HCT116 (cell line): ENCODE measurements at regions not wholly inside any gene's neighbourhood (a gene's known extent, or its start where the extent isn't known, plus 50 kb on each side); places are given as distances from the start of the nearest gene placed in this dataset.

Experiments
- ATAC-seq: fragments of 200-7000 bp; cut with Tn5 transposase; 2 replicates; pipeline ENCODE4 v1.9.1; 2020; ENCODE audit warnings: mild to moderate bottlenecking, moderate library complexity
- BruUV-seq: library from RNA; stranded (reverse); fragments of 400-500 nt; replicated peaks from 2 replicates; lab custom pipeline; 2021; lab: Mats Ljungman, UMichigan
- CTCF ChIA-PET: fragments of 300-600 bp; sonication (Branson Sonifier 250); formaldehyde crosslinking; loops from one replicate; lab custom pipeline; 2021; ENCODE audit warnings: antibody characterized with exemption; lab: Charles Lee
- POLR2A ChIA-PET: fragments of 300-600, 350-600 bp; sonication (Branson Sonifier 250); formaldehyde crosslinking; loops from one replicate; lab custom pipeline; 2021; ENCODE audit warnings: antibody characterized with exemption; lab: Charles Lee
- RAD21 ChIA-PET, 2 experiments: fragments of 300-600 bp; sonication (Branson Sonifier 250); formaldehyde crosslinking; loops; one replicate each; lab custom pipeline; 2023; ENCODE audit warnings: low total read pairs in 2 of 2; ENCODE audit not compliant: uncharacterized antibody in 2 of 2, unreplicated experiment in 2 of 2, low non-redundant PET in 1 of 2; lab: Charles Lee
- DNase-seq: peaks from one replicate; pipeline ENCODE4 v3.0.0-alpha.2; 2010; ENCODE audit warnings: low read depth, low spot score
- H2AFZ ChIP-seq: fragments of 200-600 bp; shearing (Covaris generic), sonication (generic); 2 replicates; pipeline ENCODE4 v1.6.1; 2017; ENCODE audit warnings: low read depth, mixed run types, mixed read lengths, antibody characterized with exemption, low read length; ENCODE audit not compliant: poor library complexity, severe bottlenecking
- H3K27ac ChIP-seq: 2 replicates; pipeline ENCODE4 v1.5.1; 2012; ENCODE audit warnings: low read depth, low read length
- H3K27me3 ChIP-seq: fragments of 200-600 bp; sonication (generic); 2 replicates; pipeline ENCODE4 v1.6.1; 2016; ENCODE audit warnings: mixed run types, low read length, mixed read lengths; ENCODE audit not compliant: insufficient read depth
- H3K36me3 ChIP-seq, 2 experiments: fragments of 200-500 bp in 1 of 2; fragments of 200-600 bp in 1 of 2; sonication (Bioruptor generic) in 1 of 2; sonication (generic) in 1 of 2; 2 replicates each; pipeline versions ENCODE4 v1.5.1 to v1.6.1; 2014 to 2016; ENCODE audit warnings: low read length in 2 of 2, inconsistent platforms in 1 of 2, mixed read lengths in 1 of 2, mixed run types in 1 of 2; ENCODE audit not compliant: insufficient read depth in 2 of 2, control insufficient read depth in 1 of 2
- H3K4me1 ChIP-seq, 2 experiments: fragments of 200-600 bp in 1 of 2; sonication (generic) in 1 of 2; 2 replicates each; pipeline versions ENCODE4 v1.5.1 to v1.6.1; 2012 to 2017; ENCODE audit warnings: low read length in 2 of 2, inconsistent platforms in 1 of 2, mild to moderate bottlenecking in 1 of 2, mixed read lengths in 1 of 2, mixed run types in 1 of 2, moderate library complexity in 1 of 2; ENCODE audit not compliant: insufficient read depth in 2 of 2, control insufficient read depth in 1 of 2
- H3K4me2 ChIP-seq: fragments of 200-600 bp; sonication (generic); 2 replicates; pipeline ENCODE4 v1.6.1; 2017; ENCODE audit warnings: mixed run types, low read length, mixed read lengths
- H3K4me3 ChIP-seq, 2 experiments: fragments of 200-600 bp in 1 of 2; sonication (generic) in 1 of 2; replicated peaks in 1 of 2; 2 replicates each; pipeline ENCODE4 v1.5.1; 2011 to 2016; ENCODE audit warnings: low read length in 2 of 2, control low read depth in 1 of 2, low read depth in 1 of 2, mild to moderate bottlenecking in 1 of 2, mixed read lengths in 1 of 2, mixed run types in 1 of 2
- H3K79me2 ChIP-seq: fragments of 200-600 bp; sonication (generic); 2 replicates; pipeline ENCODE4 v1.6.1; 2017; ENCODE audit warnings: mild to moderate bottlenecking, mixed run types, low read length, moderate library complexity, mixed read lengths; ENCODE audit not compliant: insufficient read depth
- H3K9ac ChIP-seq: fragments of 200-600 bp; sonication (generic); 2 replicates; pipeline ENCODE4 v1.6.1; 2016; ENCODE audit warnings: low read length, mixed read lengths
- H3K9me2 ChIP-seq: fragments of 200-600 bp; sonication (generic), shearing (Covaris generic); 2 replicates; pipeline ENCODE4 v1.6.1; 2017; ENCODE audit warnings: mixed run types, mild to moderate bottlenecking, moderate library complexity; ENCODE audit not compliant: insufficient read depth
- H3K9me3 ChIP-seq, 2 experiments: fragments of 200-500 bp in 1 of 2; fragments of 200-600 bp in 1 of 2; sonication (Bioruptor generic) in 1 of 2; sonication (generic) in 1 of 2; 2 replicates each; pipeline ENCODE4 v1.6.1; 2014 to 2017; ENCODE audit warnings: low read length in 2 of 2, mixed read lengths in 2 of 2, inconsistent platforms in 1 of 2, low read depth in 1 of 2, mild to moderate bottlenecking in 1 of 2, mixed run types in 1 of 2, moderate library complexity in 1 of 2; ENCODE audit not compliant: control insufficient read depth in 1 of 2, insufficient read depth in 1 of 2
- H4K20me1 ChIP-seq: fragments of 200-600 bp; sonication (generic), shearing (Covaris generic); 2 replicates; pipeline ENCODE4 v1.6.1; 2017; ENCODE audit warnings: mixed run types, mild to moderate bottlenecking, moderate library complexity; ENCODE audit not compliant: insufficient read depth
- CEBPB ChIP-seq: IDR thresholded peaks from 2 replicates; pipeline ENCODE4 v1.6.1; 2012; ENCODE audit warnings: low read depth
- EGR1 ChIP-seq: IDR thresholded peaks from 2 replicates; pipeline ENCODE4 v1.6.1; 2012; ENCODE audit warnings: low read depth
- ELF1 ChIP-seq: IDR thresholded peaks from 2 replicates; pipeline ENCODE4 v1.6.1; 2012; ENCODE audit warnings: low read depth, borderline replicate concordance
- EZH2 ChIP-seq: fragments of 200-600 bp; sonication (generic); IDR thresholded peaks from 2 replicates; pipeline ENCODE4 v1.6.1; 2017; ENCODE audit warnings: antibody characterized with exemption, mixed run types
- EZH2phosphoT487 ChIP-seq: fragments of 200-600 bp; IDR thresholded peaks from 2 replicates; pipeline ENCODE4 v1.6.1; 2018; ENCODE audit warnings: antibody characterized with exemption, borderline replicate concordance
- POLR2AphosphoS5 ChIP-seq: IDR thresholded peaks from 2 replicates; pipeline ENCODE4 v1.6.1; 2011; ENCODE audit warnings: mild to moderate bottlenecking, low read depth, low read length, moderate library complexity
- REST ChIP-seq: IDR thresholded peaks from 2 replicates; pipeline ENCODE4 v1.6.1; 2012; ENCODE audit warnings: low read depth
- SIN3A ChIP-seq: IDR thresholded peaks from 2 replicates; pipeline ENCODE4 v1.6.1; 2012; ENCODE audit warnings: low read depth
- SP1 ChIP-seq: IDR thresholded peaks from 2 replicates; pipeline ENCODE4 v1.6.1; 2012; ENCODE audit warnings: low read depth
- SRF ChIP-seq: IDR thresholded peaks from 2 replicates; pipeline ENCODE4 v1.6.1; 2012; ENCODE audit warnings: low read depth
- TCF7L2 ChIP-seq: IDR thresholded peaks from 2 replicates; pipeline ENCODE4 v1.7.0; 2011; ENCODE audit warnings: borderline replicate concordance, inconsistent platforms; ENCODE audit not compliant: insufficient read depth, insufficient read length; ENCODE audit errors: extremely low read depth
- ZNF274 ChIP-seq: fragments of 200-500 bp; sonication (Bioruptor generic); IDR thresholded peaks from 2 replicates; pipeline ENCODE4 v1.6.1; 2014; ENCODE audit warnings: mild to moderate bottlenecking, low read depth, low read length, inconsistent platforms
- intact Hi-C: fragments of 100-400 bp; cut with micrococcal nuclease; formaldehyde crosslinking; loops from 2 replicates; pipeline ENCODE4 v1.10.0; 2022
- TF ChIP-seq, protein P1 (sequence below): IDR thresholded peaks from 2 replicates; pipeline ENCODE4 v1.6.1; 2012
- TF ChIP-seq, protein P2 (sequence below): IDR thresholded peaks from 2 replicates; pipeline ENCODE4 v1.6.1; 2012

DNA sequence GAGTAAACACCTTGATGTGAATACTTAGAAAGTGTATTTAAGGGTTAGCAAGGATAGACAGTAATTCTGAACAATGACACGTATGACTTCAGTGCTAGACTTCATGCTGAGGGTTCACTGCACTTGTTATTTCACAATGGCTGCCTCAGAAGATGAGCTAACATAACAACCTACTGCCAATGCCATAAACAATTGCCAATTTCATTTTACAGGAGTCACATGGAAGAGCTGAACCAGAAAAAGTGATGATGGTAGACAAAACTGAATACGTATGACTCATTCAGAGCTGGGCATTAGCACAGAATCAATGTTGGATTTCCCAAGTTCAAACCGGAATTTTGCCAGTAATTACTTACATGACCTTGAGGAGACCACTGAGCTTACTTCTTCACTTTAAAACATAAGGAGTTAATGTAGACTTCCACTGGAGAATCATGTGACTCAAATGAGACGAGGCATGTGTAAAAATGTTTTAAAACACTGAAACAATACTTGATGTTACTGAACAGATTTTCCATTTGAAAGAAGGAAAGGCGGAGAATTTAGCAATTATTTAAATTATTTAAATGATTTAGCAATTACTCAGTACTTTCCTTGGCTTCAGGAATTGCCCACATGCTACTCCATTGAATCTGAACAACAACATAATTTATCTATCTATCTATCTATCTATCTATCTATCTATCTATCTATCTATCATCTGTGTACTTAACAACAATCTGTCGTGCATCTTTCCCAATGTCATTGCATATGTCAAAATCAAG lies 868.5 kb upstream of the SLIT2 start:
- no peak for ATAC-seq
- Histone ChIP-seq H3K79me2 (no peaks in the 10 kb centered on the region), H4K20me1 (no peaks in the 10 kb centered on the region), H3K4me3 (no peak overlapping the region), H3K4me2 (no peak overlapping the region), H2AFZ (no peak overlapping the region), H3K4me1 (peaks cover 0 to 6% of the 10 kb centered on the region in 2 experiments; a peak in 1 of 4 replicates), H3K27me3 (no peaks in the 10 kb centered on the region), H3K9ac (no peak overlapping the region), H3K27ac (no peak overlapping the region), H3K9me2 (no peaks in the 10 kb centered on the region; the same call in 1 of the 2 replicates), H3K36me3 (no peaks in the 10 kb centered on the region), H3K9me3 (no peaks in the 10 kb centered on the region)
- BruUV-seq: no TSS peak
- RAD21 ChIA-PET: no interaction called here
- POLR2A ChIA-PET: no interaction called here
- intact Hi-C loops: no loop called here
- no peak for DNase-seq
- TF ChIP-seq, protein P1, sequence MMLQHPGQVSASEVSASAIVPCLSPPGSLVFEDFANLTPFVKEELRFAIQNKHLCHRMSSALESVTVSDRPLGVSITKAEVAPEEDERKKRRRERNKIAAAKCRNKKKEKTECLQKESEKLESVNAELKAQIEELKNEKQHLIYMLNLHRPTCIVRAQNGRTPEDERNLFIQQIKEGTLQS: no peak
- CTCF ChIA-PET: no interaction called here

- H3K4me1 ChIP-seq: peaks cover 0 to 6% of the 10 kb centered on the region in 2 experiments; a peak in 1 of 4 replicates
- H3K4me3 ChIP-seq: no peak overlapping the region
- H3K9ac ChIP-seq: no peak overlapping the region
- no peak overlapping the region for H3K4me2 ChIP-seq
- RAD21 ChIA-PET: no interaction called here
- BruUV-seq: no TSS peak
- H3K36me3 ChIP-seq: no peaks in the 10 kb centered on the region
- intact Hi-C loops: no loop called here
- DNase-seq (no peak), ATAC-seq (no peak)
- no peak overlapping the region for H2AFZ ChIP-seq
- no peak overlapping the region for H3K27ac ChIP-seq
- no peaks in the 10 kb centered on the region for H3K9me3 ChIP-seq
- CTCF ChIA-PET: no interaction called here
- no peaks in the 10 kb centered on the region; the same call in 1 of the 2 replicates for H3K9me2 ChIP-seq
- POLR2A ChIA-PET: no interaction called here
- no peaks in the 10 kb centered on the region for H3K79me2 ChIP-seq
- no peaks in the 10 kb centered on the region for H4K20me1 ChIP-seq
- H3K27me3 ChIP-seq: no peaks in the 10 kb centered on the region
- TF ChIP-seq ELF1 (no peak), SIN3A (no peak), CEBPB (no peak), REST (no peak), TCF7L2 (no peak), POLR2AphosphoS5 (no peak), SRF (no peak), EGR1 (no peak), EZH2phosphoT487 (no peak), SP1 (no peak), EZH2 (no peak), ZNF274 (no peak)
- TF ChIP-seq, protein P2, sequence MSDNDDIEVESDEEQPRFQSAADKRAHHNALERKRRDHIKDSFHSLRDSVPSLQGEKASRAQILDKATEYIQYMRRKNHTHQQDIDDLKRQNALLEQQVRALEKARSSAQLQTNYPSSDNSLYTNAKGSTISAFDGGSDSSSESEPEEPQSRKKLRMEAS: no peak
- TF ChIP-seq, protein P1: no peak
These were observed 870.6 kb upstream of the SLIT2 start for GRCh38 chr4:19381068-19381467.
